Heart left ventricle (tissue), 13 donors: ENCODE measurements at regions not wholly inside any gene's neighbourhood (a gene's known extent, or its start where the extent isn't known, plus 50 kb on each side); places are given as distances from the start of the nearest gene placed in this dataset.
"Not testable (repeated sequence)": the region's sequence is repeated elsewhere in the genome, so short reads cannot be mapped to it uniquely, and the experiment has no call there.

Experiments used
- CTCF ChIP-seq, 12 donors: fragments of 200-600 bp; sonication (generic) in 4 of 12; IDR thresholded peaks; one replicate each; pipeline versions ENCODE4 v1.5.0 to v1.8.0; 2018 to 2022; ENCODE audit warnings: antibody characterized with exemption in 12 of 12, mild to moderate bottlenecking in 5 of 12
- POLR2A ChIP-seq, 2 donors: fragments of 450-650 bp; IDR thresholded peaks; one replicate each; pipeline ENCODE4 v1.6.1; 2017; ENCODE audit warnings: antibody characterized with exemption in 2 of 2, mild to moderate bottlenecking in 2 of 2, moderate library complexity in 2 of 2
- donor health status: ischemic (EF 13 %, LVEDD 7.1; RV severe dilation, severe dysfunction).
- donor health status: DM: no; HTN: yes; CAD: no.
- donor health status: DM: no; HTN: no; CAD: no.
- donor health status: ischemic (EF 25% LVEDD 6.9; RV normal size, moderate dysfunction).
- donor health status: ischemic (EF 25% LVEDD 5.7; RV mildly dilated, moderate dysfunction).
- donor health status: ischemic (EF 35%, LVEDD 5.7; RV mildly dilated, moderate dysfunction).
- donor health status: nonischemic (EF 11% LVEDD 7.7; RV severe dilation, severe dysfunction).
- donor health status: DM: yes; HTN: yes; CAD: no.
- donor health status: PGD.
- donor health status: ischemic (EF 29% LVEDD 5.4; RV normal size, mild dysfunction).
- donor health status: nonischemic (EF 23%, LVEDD 6.1; RV moderate dilation, normal function).

- not testable (repeated sequence) for TF ChIP-seq CTCF, POLR2A (IDR thresholded peaks at IDR 0.05)
These were observed 1356.4 kb downstream of the RPA4 start for GRCh38 chrX:98240061-98240460.
